WERI-Rb-1 (cell line): ENCODE measurements at regions not wholly inside any gene's neighbourhood (a gene's known extent, or its start where the extent isn't known, plus 50 kb on each side); places are given as distances from the start of the nearest gene placed in this dataset.

Source experiments
- DNase-seq: peaks from one replicate; pipeline ENCODE4 v3.0.0-alpha.2; 2020
- H3K27ac ChIP-seq: fragments of 250-450 bp; sonication (Bioruptor Pico); 2 replicates; pipeline ENCODE4 v1.5.1; 2020; ENCODE audit warnings: mild to moderate bottlenecking, moderate library complexity
- H3K27me3 ChIP-seq: fragments of 250-450 bp; sonication (Bioruptor Pico); 2 replicates; pipeline ENCODE4 v1.5.1; 2021; ENCODE audit warnings: mild to moderate bottlenecking, low read depth, moderate library complexity; ENCODE audit not compliant: insufficient read depth, severe bottlenecking
- H3K36me3 ChIP-seq: fragments of 250-450 bp; sonication (Bioruptor Pico); 2 replicates; pipeline ENCODE4 v1.5.1; 2020; ENCODE audit warnings: mild to moderate bottlenecking, moderate library complexity
- H3K4me3 ChIP-seq: 2 replicates; pipeline ENCODE4 v1.5.1; 2011; ENCODE audit warnings: low read depth, mild to moderate bottlenecking, control low read depth, low read length
- H3K9me3 ChIP-seq: fragments of 250-450 bp; sonication (Bioruptor Pico); 2 replicates; pipeline ENCODE4 v1.5.1; 2021; ENCODE audit warnings: mild to moderate bottlenecking, moderate library complexity; ENCODE audit not compliant: severe bottlenecking
- CTCF ChIP-seq: IDR thresholded peaks from 2 replicates; pipeline ENCODE4 v1.5.1; 2011; ENCODE audit warnings: low read depth, mild to moderate bottlenecking, control low read depth, inconsistent platforms, low read length

- no peaks in the 10 kb centered on the region for H3K9me3 ChIP-seq
- TF ChIP-seq CTCF = no peak
- no peaks in the 10 kb centered on the region for H3K36me3 ChIP-seq
- no peak overlapping the region for H3K4me3 ChIP-seq
- DNase-seq = no peak
- H3K27me3 ChIP-seq = no peaks in the 10 kb centered on the region
- H3K27ac ChIP-seq = no peak overlapping the region
These were observed 294.0 kb upstream of the PTBP2 start for GRCh38 chr1:96427616-96428015.

- no peaks in the 10 kb centered on the region for H3K9me3 ChIP-seq
- H3K27ac ChIP-seq = no peak overlapping the region
- DNase-seq = no peak
- H3K4me3 ChIP-seq = no peak overlapping the region
- TF ChIP-seq CTCF = no peak
- no peaks in the 10 kb centered on the region for H3K36me3 ChIP-seq
- H3K27me3 ChIP-seq = no peaks in the 10 kb centered on the region
These were observed 276.3 kb upstream of the PTBP2 start for GRCh38 chr1:96445302-96445701.

GRCh38 chr1:96464066-96464465 lies 257.5 kb upstream of the PTBP2 start:
- no peak for TF ChIP-seq CTCF

DNA sequence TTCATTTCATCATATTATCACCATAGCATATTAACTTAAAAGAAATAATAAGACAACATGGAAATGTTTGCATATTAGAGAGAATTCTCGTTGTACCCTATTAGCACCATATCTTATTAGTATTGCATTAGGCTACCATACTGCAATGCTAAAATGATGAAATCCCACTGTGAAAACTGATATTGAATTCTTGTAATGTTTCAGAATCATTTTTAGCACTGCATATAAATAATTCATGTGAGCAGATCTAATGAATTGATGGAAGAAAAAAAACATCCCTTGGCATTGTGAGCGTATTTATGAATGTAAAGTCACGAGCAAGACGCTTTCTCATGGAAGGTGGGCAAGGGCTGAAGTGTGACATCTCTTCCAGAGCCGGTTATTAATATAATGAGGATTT lies 257.1 kb upstream of the PTBP2 start:
- no peak overlapping the region for H3K27ac ChIP-seq
- H3K27me3 ChIP-seq = no peaks in the 10 kb centered on the region
- H3K36me3 ChIP-seq = no peaks in the 10 kb centered on the region
- no peak for DNase-seq
- no peaks in the 10 kb centered on the region for H3K9me3 ChIP-seq
- no peak for TF ChIP-seq CTCF
- H3K4me3 ChIP-seq = no peak overlapping the region

More at GRCh38 chr1:96464066-96464465, 257.5 kb upstream of the PTBP2 start:
- no peaks in the 10 kb centered on the region for H3K9me3 ChIP-seq
- no peak overlapping the region for H3K4me3 ChIP-seq
- H3K27ac ChIP-seq = no peak overlapping the region
- DNase-seq = no peak
- H3K36me3 ChIP-seq = no peaks in the 10 kb centered on the region
- H3K27me3 ChIP-seq = no peaks in the 10 kb centered on the region

DNA sequence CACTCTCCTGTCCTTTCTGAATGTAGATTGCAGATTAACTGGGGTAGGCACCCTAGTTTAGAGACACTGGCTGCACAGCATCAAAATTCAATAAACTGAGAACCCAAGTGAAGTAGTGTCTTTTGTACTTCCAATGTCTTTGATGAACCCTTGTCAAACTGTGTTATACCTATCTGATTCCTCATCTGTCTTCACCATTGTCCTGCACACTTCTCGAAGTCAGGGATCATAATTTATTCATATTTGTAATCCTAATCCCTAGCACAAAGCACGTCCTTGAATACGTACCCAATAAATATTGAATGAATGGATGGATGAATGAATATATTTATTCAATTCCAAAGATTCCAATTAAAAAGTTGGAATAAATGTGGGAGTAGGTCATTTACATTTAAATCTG lies 256.6 kb upstream of the PTBP2 start:
- DNase-seq = no peak
- H3K27ac ChIP-seq = no peak overlapping the region
- no peak overlapping the region for H3K4me3 ChIP-seq
- no peak for TF ChIP-seq CTCF
- no peaks in the 10 kb centered on the region for H3K27me3 ChIP-seq
- no peaks in the 10 kb centered on the region for H3K36me3 ChIP-seq
- no peaks in the 10 kb centered on the region for H3K9me3 ChIP-seq

DNA sequence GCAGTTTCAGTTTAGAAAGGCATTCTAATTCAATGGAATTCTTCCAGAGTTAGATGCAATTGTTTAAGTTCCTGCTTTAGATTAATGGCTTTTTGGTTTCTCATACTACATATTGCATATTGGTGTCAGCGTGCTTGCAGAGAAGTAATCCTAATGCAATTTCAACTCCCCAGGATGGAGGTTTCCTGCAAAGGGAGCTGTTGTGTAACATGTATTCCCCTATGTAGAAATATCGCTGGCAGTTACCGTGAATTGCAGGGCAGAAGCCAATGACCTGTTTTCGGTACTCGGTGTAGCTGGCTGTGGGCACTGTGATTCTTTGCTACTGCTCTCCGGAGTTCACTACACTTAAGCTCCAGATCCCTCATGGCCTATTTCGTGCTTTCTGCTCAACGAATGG lies 256.1 kb upstream of the PTBP2 start:
- no peaks in the 10 kb centered on the region for H3K27me3 ChIP-seq
- no peak for DNase-seq
- no peak for TF ChIP-seq CTCF
- no peaks in the 10 kb centered on the region for H3K9me3 ChIP-seq
- H3K36me3 ChIP-seq = no peaks in the 10 kb centered on the region
- H3K27ac ChIP-seq = no peak overlapping the region
- H3K4me3 ChIP-seq = no peak overlapping the region
